ENCODE measurements at regions not wholly inside any gene's neighbourhood (a gene's known extent, or its start where the extent isn't known, plus 50 kb on each side); places are given as distances from the start of the nearest gene placed in this dataset.
A peak's percentile ranks its signal among the peaks of the same experiment; 100 is the strongest.

DNA sequence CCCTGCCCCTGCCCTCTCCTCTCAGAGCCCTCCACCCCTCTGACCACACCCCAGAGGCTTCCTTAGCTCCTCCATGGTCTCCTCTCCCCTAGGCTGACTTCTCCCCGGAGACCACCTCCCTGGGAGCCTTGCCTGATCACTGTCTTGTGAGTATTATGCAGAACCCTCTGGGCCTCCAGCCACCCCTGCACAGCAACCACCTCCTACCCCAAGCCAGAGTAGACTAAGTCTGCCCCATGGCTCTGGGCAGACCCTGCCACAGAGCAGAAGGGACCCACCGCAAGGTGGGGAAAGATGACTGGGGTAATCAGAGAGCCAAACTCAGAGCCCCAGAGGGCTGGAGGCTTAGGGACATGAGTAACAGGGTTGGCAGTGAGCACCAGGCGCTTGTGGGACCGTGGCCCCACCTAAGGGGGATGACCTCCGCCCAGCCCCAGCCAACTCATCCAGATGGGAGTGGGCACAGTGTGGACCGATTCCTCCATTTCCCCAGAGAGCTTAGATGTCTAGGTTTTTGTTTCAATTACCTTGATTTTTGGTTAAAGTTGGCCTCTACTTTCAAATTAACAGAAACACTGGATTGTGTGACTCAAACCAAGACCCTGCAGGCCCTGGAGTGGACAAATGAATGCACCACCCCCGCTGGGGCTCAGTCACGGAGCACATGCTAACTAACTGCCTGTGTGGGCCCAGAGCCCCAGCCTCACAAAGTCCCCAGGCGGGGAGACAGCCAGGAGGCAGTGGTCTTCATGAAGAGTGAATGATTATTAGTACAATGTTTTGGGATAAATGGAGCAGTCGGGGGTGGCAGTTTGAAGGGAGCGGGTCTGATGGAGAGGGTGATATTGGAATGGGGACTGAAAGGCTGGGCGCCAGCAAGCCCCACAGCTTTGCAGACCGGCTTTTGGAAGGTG is 119.4 kb upstream of the PRR20G start:
- Histone ChIP-seq H3K4me1 (no peaks in the 10 kb centered on the region), H3K4me3 (no peak overlapping the region), H3K27me3 (no peaks in the 10 kb centered on the region), H3K9me3 (no peaks in the 10 kb centered on the region), H3K27ac (no peak overlapping the region), H3K36me3 (no peaks in the 10 kb centered on the region)
- DNase-seq (ENCODE audit: low spot score in 2 of 2), result peak in 1 of 2 donors; percentile 12
- TF ChIP-seq POLR2AphosphoS5 (IDR thresholded peaks at IDR 0.05), result no peak
- no peak for TF ChIP-seq POLR2A (IDR thresholded peaks at IDR 0.05)
- TF ChIP-seq, protein P1, sequence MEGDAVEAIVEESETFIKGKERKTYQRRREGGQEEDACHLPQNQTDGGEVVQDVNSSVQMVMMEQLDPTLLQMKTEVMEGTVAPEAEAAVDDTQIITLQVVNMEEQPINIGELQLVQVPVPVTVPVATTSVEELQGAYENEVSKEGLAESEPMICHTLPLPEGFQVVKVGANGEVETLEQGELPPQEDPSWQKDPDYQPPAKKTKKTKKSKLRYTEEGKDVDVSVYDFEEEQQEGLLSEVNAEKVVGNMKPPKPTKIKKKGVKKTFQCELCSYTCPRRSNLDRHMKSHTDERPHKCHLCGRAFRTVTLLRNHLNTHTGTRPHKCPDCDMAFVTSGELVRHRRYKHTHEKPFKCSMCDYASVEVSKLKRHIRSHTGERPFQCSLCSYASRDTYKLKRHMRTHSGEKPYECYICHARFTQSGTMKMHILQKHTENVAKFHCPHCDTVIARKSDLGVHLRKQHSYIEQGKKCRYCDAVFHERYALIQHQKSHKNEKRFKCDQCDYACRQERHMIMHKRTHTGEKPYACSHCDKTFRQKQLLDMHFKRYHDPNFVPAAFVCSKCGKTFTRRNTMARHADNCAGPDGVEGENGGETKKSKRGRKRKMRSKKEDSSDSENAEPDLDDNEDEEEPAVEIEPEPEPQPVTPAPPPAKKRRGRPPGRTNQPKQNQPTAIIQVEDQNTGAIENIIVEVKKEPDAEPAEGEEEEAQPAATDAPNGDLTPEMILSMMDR (IDR thresholded peaks at IDR 0.05), result no peak
- intact Hi-C loops (cut with DNase I; ENCODE audit: low total_unique reads), result no loop called here

DNA sequence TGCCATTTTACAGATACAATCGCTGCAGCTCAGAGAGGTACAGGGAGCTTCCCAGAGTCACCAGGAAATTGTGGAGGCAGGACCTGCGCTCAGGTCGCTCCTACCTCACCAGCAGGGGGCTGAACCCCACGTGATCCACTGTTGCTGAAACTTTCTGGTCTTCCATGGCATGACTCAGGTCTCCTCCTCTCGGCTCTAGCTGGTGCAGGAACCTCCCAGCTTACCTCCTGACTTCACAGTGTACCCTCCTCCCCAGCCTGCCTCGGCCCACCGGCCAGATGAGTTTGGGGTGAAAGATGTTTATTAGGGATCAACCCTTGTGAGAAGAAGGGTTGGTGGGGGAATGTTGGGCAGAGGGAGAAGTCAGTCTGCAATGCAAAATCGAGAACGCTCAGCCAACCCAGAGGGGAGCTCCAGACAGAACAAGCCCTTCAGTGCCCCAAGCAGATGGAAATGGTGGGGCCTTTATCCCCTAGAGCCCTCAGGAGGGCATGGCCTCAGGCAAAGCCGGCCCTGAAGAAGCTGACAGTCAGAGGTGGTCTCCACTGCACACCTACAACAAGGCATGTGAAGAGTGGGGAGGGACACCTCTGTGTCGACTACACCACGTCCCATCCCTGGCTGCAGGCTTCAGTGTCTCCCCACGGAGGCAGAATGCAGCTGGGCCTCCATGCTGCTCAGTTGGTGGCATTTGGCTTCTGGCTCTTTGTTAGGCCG is 118.6 kb upstream of the PRR20G start:
- no peaks in the 10 kb centered on the region for H3K27me3 ChIP-seq
- TF ChIP-seq POLR2A (IDR thresholded peaks at IDR 0.05) (no peak), POLR2AphosphoS5 (IDR thresholded peaks at IDR 0.05) (no peak)
- TF ChIP-seq, protein P1 (IDR thresholded peaks at IDR 0.05), result no peak
- intact Hi-C loops (cut with DNase I; ENCODE audit: low total_unique reads), result no loop called here
- no peak overlapping the region for H3K4me3 ChIP-seq
- H3K9me3 ChIP-seq, result no peaks in the 10 kb centered on the region
- peak in 1 of 2 donors; percentile 20 for DNase-seq (ENCODE audit: low spot score in 2 of 2)
- no peaks in the 10 kb centered on the region for H3K36me3 ChIP-seq
- no peak overlapping the region for H3K27ac ChIP-seq
- no peaks in the 10 kb centered on the region for H3K4me1 ChIP-seq

DNA sequence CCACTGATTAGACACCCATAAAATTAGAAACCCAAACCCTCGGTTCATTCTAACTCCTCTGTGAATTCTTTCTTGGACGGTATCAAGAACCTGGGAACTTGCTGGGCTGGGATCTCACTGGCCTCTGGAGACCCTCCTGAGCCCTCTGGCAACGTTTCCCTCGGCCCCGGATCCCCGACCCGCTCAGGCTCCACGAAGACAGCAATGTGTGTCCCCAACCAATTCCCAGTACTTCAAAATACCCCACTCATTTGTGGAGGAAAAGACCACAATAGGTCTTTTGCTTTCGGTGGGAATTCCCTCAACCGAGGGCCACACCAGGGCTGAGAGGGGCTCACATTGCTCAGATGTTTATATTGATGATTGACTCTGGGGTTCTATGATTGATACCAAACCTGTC is 117.9 kb upstream of the PRR20G start:
- Histone ChIP-seq H3K27ac (no peak overlapping the region), H3K27me3 (no peaks in the 10 kb centered on the region), H3K4me1 (no peaks in the 10 kb centered on the region), H3K4me3 (no peak overlapping the region), H3K9me3 (no peaks in the 10 kb centered on the region), H3K36me3 (no peaks in the 10 kb centered on the region)
- TF ChIP-seq POLR2A (IDR thresholded peaks at IDR 0.05), result no peak
- TF ChIP-seq POLR2AphosphoS5 (IDR thresholded peaks at IDR 0.05), result no peak
- TF ChIP-seq, protein P1 (IDR thresholded peaks at IDR 0.05), result no peak
- intact Hi-C loops (cut with DNase I; ENCODE audit: low total_unique reads), result no loop called here
- DNase-seq (ENCODE audit: low spot score in 2 of 2), result peak in 1 of 2 donors; percentile 38

DNA sequence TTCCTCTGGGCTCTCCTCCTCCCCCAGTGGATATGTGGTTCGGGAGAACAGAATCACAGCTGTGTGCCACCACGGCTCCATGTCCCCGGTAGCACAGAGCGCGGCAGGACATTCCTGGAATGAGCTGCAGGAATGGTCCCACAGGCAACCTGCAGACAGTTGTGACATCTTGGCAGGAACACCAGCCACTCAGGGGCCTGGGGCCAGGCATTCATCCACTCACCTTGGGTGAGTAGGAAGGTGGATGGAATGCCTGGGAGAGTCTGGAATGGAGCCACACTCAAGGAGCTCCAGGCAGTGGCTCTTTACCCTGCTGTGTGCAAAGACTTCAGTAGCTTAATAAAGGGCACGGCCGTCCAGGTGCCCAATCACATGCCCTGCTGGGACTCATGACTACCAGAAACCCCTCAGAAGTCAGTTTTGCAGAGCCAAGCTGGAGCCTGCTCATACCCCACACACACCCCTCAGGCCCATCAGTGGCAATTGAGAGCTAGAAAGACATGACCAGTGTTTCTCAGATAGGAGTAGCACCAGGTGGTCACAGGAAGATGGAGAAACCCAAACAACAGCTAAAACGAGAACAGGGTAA is 117.3 kb upstream of the PRR20G start:
- H3K27ac ChIP-seq, result no peak overlapping the region
- DNase-seq (ENCODE audit: low spot score in 2 of 2), result peak; percentile 62 to 82
- intact Hi-C loops (cut with DNase I; ENCODE audit: low total_unique reads), result no loop called here
- H3K4me3 ChIP-seq, result no peak overlapping the region
- H3K36me3 ChIP-seq, result no peaks in the 10 kb centered on the region
- H3K4me1 ChIP-seq, result no peaks in the 10 kb centered on the region
- TF ChIP-seq, protein P1 (IDR thresholded peaks at IDR 0.05), result no peak
- TF ChIP-seq POLR2AphosphoS5 (IDR thresholded peaks at IDR 0.05), result peak in 1 of 3 donors; percentile 24
- no peak for TF ChIP-seq POLR2A (IDR thresholded peaks at IDR 0.05)
- no peaks in the 10 kb centered on the region for H3K27me3 ChIP-seq
- no peaks in the 10 kb centered on the region for H3K9me3 ChIP-seq

Measured in breast epithelium (tissue), 4 donors.